Thoracic aorta (tissue), 2 donors: ENCODE measurements at regions not wholly inside any gene's neighbourhood (a gene's known extent, or its start where the extent isn't known, plus 50 kb on each side); places are given as distances from the start of the nearest gene placed in this dataset.
"Not testable (repeated sequence)": the region's sequence is repeated elsewhere in the genome, so short reads cannot be mapped to it uniquely, and the experiment has no call there.

Source experiments
- ATAC-seq: fragments of 150-250 bp; one replicate; pipeline ENCODE4 v1.8.0; 2017; ENCODE audit warnings: low read depth; ENCODE audit not compliant: insufficient number of reproducible peaks, low FRiP score
- DNase-seq: peaks from one replicate; pipeline ENCODE4 v3.0.0-alpha.2; 2020; ENCODE audit warnings: low spot score
- H3K27ac ChIP-seq, 2 donors: fragments of 200-600 bp; sonication (generic); 1 replicate in 1 of 2; 2 replicates in 1 of 2; pipeline ENCODE4 v1.5.1; 2016; ENCODE audit warnings: mild to moderate bottlenecking in 2 of 2, moderate library complexity in 2 of 2
- H3K27me3 ChIP-seq: fragments of 200-600 bp; sonication (generic); replicated peaks from 2 replicates; pipeline ENCODE4 v1.6.0; 2016; ENCODE audit warnings: mild to moderate bottlenecking; ENCODE audit not compliant: insufficient read depth
- H3K36me3 ChIP-seq: fragments of 200-600 bp; sonication (generic); one replicate; pipeline ENCODE4 v1.5.1; 2016
- H3K4me1 ChIP-seq, 2 donors: fragments of 200-600 bp; sonication (generic); 1 replicate in 1 of 2; 2 replicates in 1 of 2; pipeline versions ENCODE4 v1.5.1 to v1.6.0; 2016; ENCODE audit warnings: low read depth in 2 of 2, mild to moderate bottlenecking in 1 of 2; ENCODE audit not compliant: control insufficient read depth in 1 of 2
- H3K4me3 ChIP-seq: fragments of 200-600 bp; sonication (generic); 2 replicates; pipeline ENCODE4 v1.5.1; 2016; ENCODE audit warnings: mild to moderate bottlenecking
- H3K9me3 ChIP-seq: fragments of 200-600 bp; sonication (generic); 2 replicates; pipeline ENCODE4 v1.5.1; 2016
- TF ChIP-seq, protein P1 (sequence below): fragments of 200-600 bp; sonication (generic); IDR thresholded peaks from one replicate; pipeline ENCODE4 v1.5.1; 2019; ENCODE audit warnings: antibody characterized with exemption

DNA sequence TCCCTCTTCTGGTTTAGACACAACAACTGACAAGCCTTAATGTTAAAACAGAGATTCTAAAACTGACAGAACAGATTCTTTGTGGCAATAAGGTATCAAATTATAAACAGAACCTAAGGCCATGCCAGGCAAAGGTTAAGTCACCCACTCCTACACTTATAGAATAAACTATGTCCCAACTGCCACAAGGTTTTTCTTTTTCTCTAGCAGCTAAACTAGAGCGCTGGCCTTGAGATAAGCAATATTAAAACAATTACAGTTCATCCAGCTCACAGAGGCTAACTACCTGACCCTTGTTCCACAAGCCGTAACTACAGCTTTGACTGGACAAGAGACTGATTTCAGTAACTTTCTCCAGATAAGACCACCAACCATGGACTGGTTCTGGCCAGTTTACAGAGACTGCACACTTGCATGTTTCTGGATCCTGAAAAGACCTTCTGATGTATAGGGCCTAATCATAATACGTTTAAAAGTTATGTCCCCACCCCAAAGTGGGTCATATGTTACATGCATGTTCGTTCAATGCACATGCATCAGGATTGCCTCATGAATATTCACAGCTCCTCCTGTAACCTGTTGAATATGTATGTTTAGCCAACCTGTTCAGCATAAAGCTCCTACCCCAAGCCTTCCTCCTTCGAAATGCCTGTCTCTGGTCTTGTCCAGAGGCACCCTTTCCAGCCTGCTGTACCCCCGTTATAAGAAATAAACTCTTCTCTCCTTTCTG lies 61.9 kb upstream of the VASH1 start:
- Histone ChIP-seq H3K27me3 (no peaks in the 10 kb centered on the region), H3K4me3 (no peak overlapping the region), H3K9me3 (no peaks in the 10 kb centered on the region), H3K27ac (peak overlapping the region in 1 of 2 donors; percentile 48), H3K4me1 (peaks cover 25 to 53% of the 10 kb centered on the region in 2 donors), H3K36me3 (no peaks in the 10 kb centered on the region)
- DNase-seq (no peak), ATAC-seq (no peak)
- TF ChIP-seq, protein P1, sequence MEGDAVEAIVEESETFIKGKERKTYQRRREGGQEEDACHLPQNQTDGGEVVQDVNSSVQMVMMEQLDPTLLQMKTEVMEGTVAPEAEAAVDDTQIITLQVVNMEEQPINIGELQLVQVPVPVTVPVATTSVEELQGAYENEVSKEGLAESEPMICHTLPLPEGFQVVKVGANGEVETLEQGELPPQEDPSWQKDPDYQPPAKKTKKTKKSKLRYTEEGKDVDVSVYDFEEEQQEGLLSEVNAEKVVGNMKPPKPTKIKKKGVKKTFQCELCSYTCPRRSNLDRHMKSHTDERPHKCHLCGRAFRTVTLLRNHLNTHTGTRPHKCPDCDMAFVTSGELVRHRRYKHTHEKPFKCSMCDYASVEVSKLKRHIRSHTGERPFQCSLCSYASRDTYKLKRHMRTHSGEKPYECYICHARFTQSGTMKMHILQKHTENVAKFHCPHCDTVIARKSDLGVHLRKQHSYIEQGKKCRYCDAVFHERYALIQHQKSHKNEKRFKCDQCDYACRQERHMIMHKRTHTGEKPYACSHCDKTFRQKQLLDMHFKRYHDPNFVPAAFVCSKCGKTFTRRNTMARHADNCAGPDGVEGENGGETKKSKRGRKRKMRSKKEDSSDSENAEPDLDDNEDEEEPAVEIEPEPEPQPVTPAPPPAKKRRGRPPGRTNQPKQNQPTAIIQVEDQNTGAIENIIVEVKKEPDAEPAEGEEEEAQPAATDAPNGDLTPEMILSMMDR, result no peak

DNA sequence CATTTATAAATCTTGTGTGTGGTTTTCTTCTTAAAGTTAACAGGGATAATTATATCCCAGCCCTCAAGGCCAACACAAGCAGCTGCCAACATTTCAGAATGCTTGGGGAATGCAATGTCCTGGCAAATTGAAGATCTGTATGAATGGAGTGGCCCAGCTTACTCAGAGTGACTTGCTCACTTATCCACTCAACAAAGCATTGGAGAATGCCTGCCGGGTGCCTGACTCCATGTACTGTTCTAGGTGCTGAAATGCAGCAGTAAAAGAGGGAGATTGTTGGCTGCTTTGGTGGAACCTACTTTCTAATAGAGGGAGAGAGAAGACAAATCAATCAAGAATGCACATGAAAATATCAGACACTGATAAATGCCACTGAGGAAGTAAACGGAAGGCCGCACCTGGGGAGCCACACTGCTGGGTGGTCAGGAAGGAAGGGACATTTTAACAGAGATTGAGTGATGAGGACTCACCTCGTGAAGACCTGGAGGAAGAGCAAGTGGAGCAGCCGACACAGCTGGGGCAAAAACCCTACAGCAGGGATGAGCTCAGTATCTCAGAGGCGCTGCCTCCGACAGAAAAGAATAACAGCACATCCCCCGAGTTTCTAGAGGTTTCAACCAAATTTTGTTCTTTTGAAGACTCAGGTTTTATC lies 61.2 kb upstream of the VASH1 start:
- DNase-seq, result peak; percentile 31
- no peak for ATAC-seq
- Histone ChIP-seq H3K36me3 (no peaks in the 10 kb centered on the region), H3K27me3 (no peaks in the 10 kb centered on the region), H3K4me1 (peaks cover 25 to 58% of the 10 kb centered on the region in 2 donors), H3K4me3 (no peak overlapping the region), H3K9me3 (no peaks in the 10 kb centered on the region), H3K27ac (peak overlapping the region; percentile 34 to 48)
- TF ChIP-seq, protein P1, result no peak

DNA sequence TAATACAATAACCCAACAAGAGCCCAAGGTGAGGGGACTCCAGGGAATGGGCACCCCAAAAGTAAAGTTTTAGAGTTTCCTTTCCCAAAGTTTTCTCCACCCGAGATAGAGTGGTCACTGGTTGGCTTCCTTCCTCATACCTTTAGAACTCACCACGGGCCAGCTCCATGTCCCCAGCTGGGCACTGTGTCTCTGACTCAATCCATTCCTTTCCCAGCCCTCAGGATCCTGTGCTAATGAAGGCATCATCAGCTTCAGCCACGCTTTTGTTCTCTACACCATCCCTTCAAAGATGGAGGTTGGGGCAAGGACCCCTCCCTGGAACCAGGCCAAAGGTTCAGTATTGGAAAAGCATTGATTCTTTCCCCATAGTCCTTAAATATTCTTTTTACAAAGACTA lies 59.8 kb upstream of the VASH1 start:
- Histone ChIP-seq H3K4me3 (peak overlapping the region; percentile 37), H3K4me1 (peaks cover 25 to 58% of the 10 kb centered on the region in 2 donors)
- TF ChIP-seq, protein P1, result no peak

DNA sequence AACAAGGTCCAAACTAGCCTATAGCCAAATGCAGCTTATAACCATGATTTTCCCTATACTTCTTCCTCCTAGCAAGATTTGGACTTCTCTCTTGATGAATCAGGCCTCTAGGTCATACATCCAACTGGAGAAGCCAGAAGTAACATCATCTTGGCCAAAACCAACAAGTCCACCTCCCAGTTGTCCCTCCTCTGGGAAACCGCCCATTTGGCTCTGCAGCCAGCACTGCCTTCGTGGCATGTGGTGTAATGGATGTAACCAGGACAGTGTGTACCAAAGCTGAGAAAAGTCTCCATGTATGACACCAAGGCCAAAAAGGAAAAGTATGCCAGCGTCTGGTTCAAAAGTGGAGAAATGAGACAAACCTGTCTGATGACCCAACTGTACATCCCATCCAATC lies 59.3 kb upstream of the VASH1 start:
- Histone ChIP-seq H3K9me3 (no peaks in the 10 kb centered on the region), H3K27me3 (no peaks in the 10 kb centered on the region), H3K36me3 (no peaks in the 10 kb centered on the region), H3K4me3 (no peak overlapping the region), H3K27ac (peak overlapping the region; percentile 74 to 88), H3K4me1 (peaks cover 25 to 58% of the 10 kb centered on the region in 2 donors)
- peak; percentile 82 for DNase-seq
- peak; percentile 89 for ATAC-seq
- TF ChIP-seq, protein P1, result no peak

More for the DNA sequence above, 59.8 kb upstream of the VASH1 start:
- Histone ChIP-seq H3K36me3 (no peaks in the 10 kb centered on the region), H3K27ac (peak overlapping the region; percentile 74 to 84), H3K27me3 (no peaks in the 10 kb centered on the region), H3K9me3 (no peaks in the 10 kb centered on the region)
- no peak for DNase-seq
- ATAC-seq, result no peak

DNA sequence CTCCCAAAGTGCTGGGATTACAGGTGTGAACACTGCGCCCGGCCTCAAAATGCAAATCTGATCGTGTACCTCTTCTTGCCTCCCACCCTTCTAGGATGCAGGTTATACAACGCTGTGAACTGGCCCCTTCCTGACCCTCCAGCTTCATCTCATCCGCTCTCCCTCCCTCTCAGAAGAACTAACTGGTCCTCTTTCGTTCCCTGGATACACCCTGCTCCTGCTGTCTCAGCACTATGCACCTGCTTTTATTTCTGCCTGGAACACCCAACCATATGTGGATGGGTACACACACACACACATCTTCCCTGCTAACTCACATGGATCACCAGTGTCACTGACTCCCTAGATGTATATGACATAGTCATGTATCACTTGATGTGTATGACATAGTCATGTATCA lies 56.1 kb upstream of the VASH1 start:
- Histone ChIP-seq H3K4me1 (peaks cover 19 to 41% of the 10 kb centered on the region in 2 donors), H3K4me3 (no peak overlapping the region), H3K27ac (no peak overlapping the region), H3K36me3 (no peaks in the 10 kb centered on the region), H3K27me3 (no peaks in the 10 kb centered on the region), H3K9me3 (no peaks in the 10 kb centered on the region)
- DNase-seq (no peak), ATAC-seq (no peak)
- TF ChIP-seq, protein P1, result no peak

DNA sequence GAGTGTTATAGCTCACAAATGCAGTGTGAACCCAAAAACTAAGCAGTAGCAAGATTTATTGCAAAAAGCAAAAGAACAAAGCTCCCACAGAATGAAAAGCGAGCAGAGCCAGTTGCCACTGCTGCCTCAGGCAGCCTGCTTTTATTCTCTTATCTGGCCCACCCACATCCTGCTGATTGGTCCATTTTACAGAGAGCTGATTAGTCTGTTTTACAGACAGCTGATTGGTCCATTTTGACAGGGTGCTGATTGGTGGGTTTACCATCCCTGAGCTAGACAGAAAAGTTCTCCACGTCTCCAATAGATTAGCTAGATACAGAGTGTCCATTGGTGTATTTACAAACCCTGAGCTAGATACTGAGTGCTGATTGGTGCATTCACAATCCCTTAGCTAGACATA lies 55.1 kb upstream of the VASH1 start:
- H3K9me3 ChIP-seq, H3K27ac ChIP-seq, H3K36me3 ChIP-seq, H3K27me3 ChIP-seq, ATAC-seq, H3K4me3 ChIP-seq, DNase-seq: not testable (repeated sequence)
- H3K4me1 ChIP-seq, result peaks cover 9 to 31% of the 10 kb centered on the region in 2 donors
